HepG2 (cell line): ENCODE measurements at regions not wholly inside any gene's neighbourhood (a gene's known extent, or its start where the extent isn't known, plus 50 kb on each side); places are given as distances from the start of the nearest gene placed in this dataset.

ENCODE experiments used
- EZH2 ChIP-seq: conservative IDR thresholded peaks from 2 replicates; pipeline ENCODE4 v1.6.1; 2012; ENCODE audit warnings: mild to moderate bottlenecking, low read depth, low read length, moderate library complexity
- MEIS2 ChIP-seq: sonication (generic); formaldehyde crosslinking; IDR thresholded peaks from 2 replicates; pipeline ENCODE4 v1.9.0; 2021; ENCODE audit warnings: mild to moderate bottlenecking, missing genetic modification reagents
- PHF20 ChIP-seq: sonication (generic); formaldehyde crosslinking; IDR thresholded peaks from 2 replicates; pipeline ENCODE4 v1.5.0; 2020; ENCODE audit warnings: mild to moderate bottlenecking, missing genetic modification reagents
- RFX5 ChIP-seq: IDR thresholded peaks from 2 replicates; pipeline ENCODE4 v1.6.1; 2011; ENCODE audit warnings: low read depth, low read length, improper control_type of control experiment
- SNAI1 ChIP-seq: sonication (generic); formaldehyde crosslinking; IDR thresholded peaks from 2 replicates; pipeline ENCODE4 v1.5.0; 2020; ENCODE audit warnings: mild to moderate bottlenecking, missing genetic modification reagents, borderline replicate concordance
- TAF1 ChIP-seq: sonication (generic); formaldehyde crosslinking; IDR thresholded peaks from 2 replicates; pipeline ENCODE4 v1.4.0; 2020; ENCODE audit warnings: missing genetic modification reagents
- TOE1 ChIP-seq: sonication (generic); formaldehyde crosslinking; IDR thresholded peaks from 2 replicates; pipeline ENCODE4 v1.4.0; 2020; ENCODE audit warnings: mild to moderate bottlenecking, missing genetic modification reagents
- ZNF3 ChIP-seq: IDR thresholded peaks from 2 replicates; pipeline ENCODE4 v1.7.0; 2017; ENCODE audit warnings: inconsistent platforms
- ZNF510 ChIP-seq: sonication (generic); formaldehyde crosslinking; IDR thresholded peaks from 2 replicates; pipeline ENCODE4 v1.4.0; 2020; ENCODE audit warnings: low read depth, mild to moderate bottlenecking, missing genetic modification reagents
- TF ChIP-seq, protein P1 (sequence below): sonication (generic); formaldehyde crosslinking; IDR thresholded peaks from 2 replicates; pipeline ENCODE4 v1.4.0; 2020; ENCODE audit warnings: mild to moderate bottlenecking, missing genetic modification reagents
- TF ChIP-seq, protein P2 (sequence below): sonication (generic); formaldehyde crosslinking; IDR thresholded peaks from 2 replicates; pipeline ENCODE4 v1.5.0; 2020; ENCODE audit warnings: mild to moderate bottlenecking, missing genetic modification reagents, moderate library complexity
- TF ChIP-seq, protein P3 (sequence below): IDR thresholded peaks from 2 replicates; pipeline ENCODE4 v1.6.1; 2012; ENCODE audit warnings: inconsistent platforms
- TF ChIP-seq, protein P4 (sequence below): sonication (generic); formaldehyde crosslinking; IDR thresholded peaks from 2 replicates; pipeline ENCODE4 v1.4.0; 2020; ENCODE audit warnings: missing genetic modification reagents, borderline replicate concordance

DNA sequence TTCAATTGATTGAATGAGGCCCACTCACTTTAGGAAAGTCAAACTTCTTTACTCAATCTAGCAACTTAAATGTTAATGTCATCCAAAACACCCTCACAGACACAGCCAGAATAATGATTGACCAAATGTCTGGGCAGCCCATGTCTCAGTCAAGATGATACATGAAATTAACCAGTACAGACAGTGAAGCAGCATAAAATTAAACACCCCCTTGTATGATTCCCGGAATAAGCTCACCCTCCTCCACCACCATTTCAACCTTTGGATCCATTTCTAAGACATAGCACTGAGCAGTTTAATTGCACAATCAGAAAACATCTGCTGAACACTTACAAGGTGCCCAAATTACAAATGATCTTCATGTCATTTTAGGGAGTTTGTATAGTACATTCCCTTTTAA lies 570.7 kb upstream of the ID2 start:
- TF ChIP-seq, protein P1, sequence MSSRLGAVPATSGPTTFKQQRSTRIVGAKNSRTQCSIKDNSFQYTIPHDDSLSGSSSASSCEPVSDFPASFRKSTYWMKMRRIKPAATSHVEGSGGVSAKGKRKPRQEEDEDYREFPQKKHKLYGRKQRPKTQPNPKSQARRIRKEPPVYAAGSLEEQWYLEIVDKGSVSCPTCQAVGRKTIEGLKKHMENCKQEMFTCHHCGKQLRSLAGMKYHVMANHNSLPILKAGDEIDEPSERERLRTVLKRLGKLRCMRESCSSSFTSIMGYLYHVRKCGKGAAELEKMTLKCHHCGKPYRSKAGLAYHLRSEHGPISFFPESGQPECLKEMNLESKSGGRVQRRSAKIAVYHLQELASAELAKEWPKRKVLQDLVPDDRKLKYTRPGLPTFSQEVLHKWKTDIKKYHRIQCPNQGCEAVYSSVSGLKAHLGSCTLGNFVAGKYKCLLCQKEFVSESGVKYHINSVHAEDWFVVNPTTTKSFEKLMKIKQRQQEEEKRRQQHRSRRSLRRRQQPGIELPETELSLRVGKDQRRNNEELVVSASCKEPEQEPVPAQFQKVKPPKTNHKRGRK: no peak
- TF ChIP-seq ZNF510 (CRISPR knock-in tag) (no peak), TAF1 (no peak), PHF20 (CRISPR knock-in tag) (no peak), ZNF3 (no peak), SNAI1 (CRISPR knock-in tag) (no peak), MEIS2 (CRISPR knock-in tag) (no peak), TOE1 (CRISPR knock-in tag) (no peak), RFX5 (no peak), EZH2 (no peak)
- TF ChIP-seq, protein P2, sequence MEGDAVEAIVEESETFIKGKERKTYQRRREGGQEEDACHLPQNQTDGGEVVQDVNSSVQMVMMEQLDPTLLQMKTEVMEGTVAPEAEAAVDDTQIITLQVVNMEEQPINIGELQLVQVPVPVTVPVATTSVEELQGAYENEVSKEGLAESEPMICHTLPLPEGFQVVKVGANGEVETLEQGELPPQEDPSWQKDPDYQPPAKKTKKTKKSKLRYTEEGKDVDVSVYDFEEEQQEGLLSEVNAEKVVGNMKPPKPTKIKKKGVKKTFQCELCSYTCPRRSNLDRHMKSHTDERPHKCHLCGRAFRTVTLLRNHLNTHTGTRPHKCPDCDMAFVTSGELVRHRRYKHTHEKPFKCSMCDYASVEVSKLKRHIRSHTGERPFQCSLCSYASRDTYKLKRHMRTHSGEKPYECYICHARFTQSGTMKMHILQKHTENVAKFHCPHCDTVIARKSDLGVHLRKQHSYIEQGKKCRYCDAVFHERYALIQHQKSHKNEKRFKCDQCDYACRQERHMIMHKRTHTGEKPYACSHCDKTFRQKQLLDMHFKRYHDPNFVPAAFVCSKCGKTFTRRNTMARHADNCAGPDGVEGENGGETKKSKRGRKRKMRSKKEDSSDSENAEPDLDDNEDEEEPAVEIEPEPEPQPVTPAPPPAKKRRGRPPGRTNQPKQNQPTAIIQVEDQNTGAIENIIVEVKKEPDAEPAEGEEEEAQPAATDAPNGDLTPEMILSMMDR (CRISPR knock-in tag): no peak
- TF ChIP-seq, protein P3, sequence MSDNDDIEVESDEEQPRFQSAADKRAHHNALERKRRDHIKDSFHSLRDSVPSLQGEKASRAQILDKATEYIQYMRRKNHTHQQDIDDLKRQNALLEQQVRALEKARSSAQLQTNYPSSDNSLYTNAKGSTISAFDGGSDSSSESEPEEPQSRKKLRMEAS: no peak
- TF ChIP-seq, protein P4, sequence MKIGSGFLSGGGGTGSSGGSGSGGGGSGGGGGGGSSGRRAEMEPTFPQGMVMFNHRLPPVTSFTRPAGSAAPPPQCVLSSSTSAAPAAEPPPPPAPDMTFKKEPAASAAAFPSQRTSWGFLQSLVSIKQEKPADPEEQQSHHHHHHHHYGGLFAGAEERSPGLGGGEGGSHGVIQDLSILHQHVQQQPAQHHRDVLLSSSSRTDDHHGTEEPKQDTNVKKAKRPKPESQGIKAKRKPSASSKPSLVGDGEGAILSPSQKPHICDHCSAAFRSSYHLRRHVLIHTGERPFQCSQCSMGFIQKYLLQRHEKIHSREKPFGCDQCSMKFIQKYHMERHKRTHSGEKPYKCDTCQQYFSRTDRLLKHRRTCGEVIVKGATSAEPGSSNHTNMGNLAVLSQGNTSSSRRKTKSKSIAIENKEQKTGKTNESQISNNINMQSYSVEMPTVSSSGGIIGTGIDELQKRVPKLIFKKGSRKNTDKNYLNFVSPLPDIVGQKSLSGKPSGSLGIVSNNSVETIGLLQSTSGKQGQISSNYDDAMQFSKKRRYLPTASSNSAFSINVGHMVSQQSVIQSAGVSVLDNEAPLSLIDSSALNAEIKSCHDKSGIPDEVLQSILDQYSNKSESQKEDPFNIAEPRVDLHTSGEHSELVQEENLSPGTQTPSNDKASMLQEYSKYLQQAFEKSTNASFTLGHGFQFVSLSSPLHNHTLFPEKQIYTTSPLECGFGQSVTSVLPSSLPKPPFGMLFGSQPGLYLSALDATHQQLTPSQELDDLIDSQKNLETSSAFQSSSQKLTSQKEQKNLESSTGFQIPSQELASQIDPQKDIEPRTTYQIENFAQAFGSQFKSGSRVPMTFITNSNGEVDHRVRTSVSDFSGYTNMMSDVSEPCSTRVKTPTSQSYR (CRISPR knock-in tag): no peak
